Keratinocyte (primary cell): ENCODE measurements at regions not wholly inside any gene's neighbourhood (a gene's known extent, or its start where the extent isn't known, plus 50 kb on each side); places are given as distances from the start of the nearest gene placed in this dataset.

Source experiments
- DNase-seq: peaks from one replicate; pipeline ENCODE4 v3.0.0-alpha.2; 2011; ENCODE audit warnings: low read depth, missing footprints, low spot score
- FAIRE-seq: peaks from 2 replicates; lab custom pipeline; 2011; peaks lifted over from hg19 to GRCh38; lab: Jason Lieb, UNC
- H2AFZ ChIP-seq: 2 replicates; pipeline ENCODE4 v1.6.0; 2012; ENCODE audit warnings: low read length, control low read depth, inconsistent platforms; ENCODE audit not compliant: control insufficient read depth
- H3K27ac ChIP-seq: 2 replicates; pipeline ENCODE4 v1.5.1; 2011; ENCODE audit warnings: low read length; ENCODE audit not compliant: control insufficient read depth, insufficient read depth
- H3K27me3 ChIP-seq: 3 replicates; pipeline ENCODE4 v1.6.0; 2011; ENCODE audit warnings: low read length; ENCODE audit not compliant: control insufficient read depth, insufficient read depth; ENCODE audit errors: extremely low read depth
- H3K36me3 ChIP-seq, 2 experiments: 2 replicates in 1 of 2; 3 replicates in 1 of 2; pipeline ENCODE4 v1.5.1; 2011; ENCODE audit warnings: low read length in 2 of 2, mild to moderate bottlenecking in 1 of 2; ENCODE audit not compliant: control insufficient read depth in 2 of 2, insufficient read depth in 2 of 2; ENCODE audit errors: extremely low read depth in 1 of 2
- H3K4me1 ChIP-seq: 3 replicates; pipeline ENCODE4 v1.5.1; 2011; ENCODE audit warnings: low read length; ENCODE audit not compliant: control insufficient read depth, insufficient read depth; ENCODE audit errors: extremely low read depth
- H3K4me2 ChIP-seq: 3 replicates; pipeline ENCODE4 v1.6.0; 2011; ENCODE audit warnings: low read depth, low read length; ENCODE audit not compliant: control insufficient read depth, insufficient read depth; ENCODE audit errors: extremely low read depth
- H3K4me3 ChIP-seq, 3 experiments: fragments of 200-600 bp in 1 of 3; sonication (generic) in 1 of 3; 2 replicates in 2 of 3; 3 replicates in 1 of 3; pipeline ENCODE4 v1.5.1; 2011 to 2016; ENCODE audit warnings: low read length in 3 of 3, mild to moderate bottlenecking in 3 of 3, control low read depth in 2 of 3, inconsistent platforms in 1 of 3, low read depth in 1 of 3, mixed read lengths in 1 of 3, mixed run types in 1 of 3, moderate library complexity in 1 of 3; ENCODE audit not compliant: control insufficient read depth in 2 of 3, insufficient read depth in 2 of 3; ENCODE audit errors: extremely low read depth in 1 of 3
- H3K79me2 ChIP-seq: 2 replicates; pipeline ENCODE4 v1.6.0; 2012; ENCODE audit warnings: low read length; ENCODE audit not compliant: control insufficient read depth, insufficient read depth
- H3K9ac ChIP-seq: 3 replicates; pipeline ENCODE4 v1.6.0; 2011; ENCODE audit warnings: low read length; ENCODE audit not compliant: control insufficient read depth, insufficient read depth; ENCODE audit errors: extremely low read depth
- H3K9me1 ChIP-seq: 3 replicates; pipeline ENCODE4 v1.6.0; 2011; ENCODE audit warnings: low read length; ENCODE audit not compliant: control insufficient read depth, insufficient read depth; ENCODE audit errors: extremely low read depth
- H3K9me3 ChIP-seq: 2 replicates; pipeline ENCODE4 v1.5.1; 2012; ENCODE audit warnings: low read depth, low read length; ENCODE audit not compliant: control insufficient read depth
- H4K20me1 ChIP-seq: 3 replicates; pipeline ENCODE4 v1.6.0; 2011; ENCODE audit warnings: low read length; ENCODE audit not compliant: control insufficient read depth, insufficient read depth; ENCODE audit errors: extremely low read depth
- EZH2 ChIP-seq: IDR thresholded peaks from one replicate; pipeline ENCODE4 v1.6.1; 2012; ENCODE audit warnings: inconsistent platforms, mild to moderate bottlenecking, low read length, moderate library complexity
- dilution Hi-C: fragments of 300-500 bp; cut with MboI; formaldehyde crosslinking; loops from one replicate; pipeline ENCODE4 v1.7.0; 2020; ENCODE audit warnings: low sequenced_read_pairs; ENCODE audit not compliant: extremely low pct_ligation_motif_present
- TF ChIP-seq, protein P1 (sequence below), 3 experiments: IDR thresholded peaks in 1 of 3; conservative IDR thresholded peaks in 1 of 3; optimal IDR thresholded peaks in 1 of 3; 2 replicates in 2 of 3; 3 replicates in 1 of 3; pipeline versions ENCODE3 to v1.5.1; 2011; ENCODE audit warnings: low read length in 3 of 3, mild to moderate bottlenecking in 3 of 3, moderate library complexity in 2 of 3, control low read depth in 1 of 3, inconsistent platforms in 1 of 3; ENCODE audit not compliant: insufficient read depth in 2 of 3; ENCODE audit errors: extremely low read depth in 1 of 3

DNA sequence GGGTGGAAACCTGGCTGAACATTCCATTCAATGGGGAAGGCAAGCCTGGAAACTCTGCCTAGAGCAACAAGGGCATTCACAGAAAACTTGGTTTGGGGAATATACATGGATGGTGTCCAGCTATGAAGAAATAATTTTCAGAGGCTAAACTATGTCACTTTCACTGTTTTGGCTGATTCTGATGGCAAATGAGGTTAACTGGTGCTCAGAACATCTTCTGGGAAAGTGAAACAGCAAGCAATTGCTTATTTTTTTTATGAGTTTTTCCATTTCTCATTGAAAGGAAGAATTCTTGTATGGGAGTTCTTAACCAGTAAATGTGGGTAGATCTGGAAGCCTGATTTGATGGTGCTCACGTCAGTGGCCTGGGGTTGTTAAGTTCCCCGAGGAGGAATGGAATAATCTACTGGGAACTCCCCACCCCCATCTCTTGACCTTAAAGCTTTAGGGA lies 132.8 kb upstream of the BTG1 start:
- no peak overlapping the region for H3K27ac ChIP-seq
- no peak overlapping the region for H2AFZ ChIP-seq
- DNase-seq (no peak), FAIRE-seq (peak; percentile 48)
- no peak overlapping the region for H3K4me3 ChIP-seq
- dilution Hi-C loops = no loop called here
- H3K27me3 ChIP-seq = no peaks in the 10 kb centered on the region
- H3K4me2 ChIP-seq = no peak overlapping the region
- no peak overlapping the region for H3K9ac ChIP-seq
- no peaks in the 10 kb centered on the region for H3K36me3 ChIP-seq
- H3K9me3 ChIP-seq = no peaks in the 10 kb centered on the region
- no peaks in the 10 kb centered on the region for H3K79me2 ChIP-seq
- no peaks in the 10 kb centered on the region for H3K9me1 ChIP-seq
- H4K20me1 ChIP-seq = no peaks in the 10 kb centered on the region
- TF ChIP-seq EZH2 = no peak
- TF ChIP-seq, protein P1, sequence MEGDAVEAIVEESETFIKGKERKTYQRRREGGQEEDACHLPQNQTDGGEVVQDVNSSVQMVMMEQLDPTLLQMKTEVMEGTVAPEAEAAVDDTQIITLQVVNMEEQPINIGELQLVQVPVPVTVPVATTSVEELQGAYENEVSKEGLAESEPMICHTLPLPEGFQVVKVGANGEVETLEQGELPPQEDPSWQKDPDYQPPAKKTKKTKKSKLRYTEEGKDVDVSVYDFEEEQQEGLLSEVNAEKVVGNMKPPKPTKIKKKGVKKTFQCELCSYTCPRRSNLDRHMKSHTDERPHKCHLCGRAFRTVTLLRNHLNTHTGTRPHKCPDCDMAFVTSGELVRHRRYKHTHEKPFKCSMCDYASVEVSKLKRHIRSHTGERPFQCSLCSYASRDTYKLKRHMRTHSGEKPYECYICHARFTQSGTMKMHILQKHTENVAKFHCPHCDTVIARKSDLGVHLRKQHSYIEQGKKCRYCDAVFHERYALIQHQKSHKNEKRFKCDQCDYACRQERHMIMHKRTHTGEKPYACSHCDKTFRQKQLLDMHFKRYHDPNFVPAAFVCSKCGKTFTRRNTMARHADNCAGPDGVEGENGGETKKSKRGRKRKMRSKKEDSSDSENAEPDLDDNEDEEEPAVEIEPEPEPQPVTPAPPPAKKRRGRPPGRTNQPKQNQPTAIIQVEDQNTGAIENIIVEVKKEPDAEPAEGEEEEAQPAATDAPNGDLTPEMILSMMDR (optimal IDR thresholded peaks at IDR 0.05 in 1 of 3, IDR thresholded peaks at IDR 0.05 in 1 of 3, conservative IDR thresholded peaks at IDR 0.05 in 1 of 3; ENCODE audit: extremely low read depth in 1 of 3, insufficient read depth in 2 of 3, low read length in 3 of 3) = no peak
- no peaks in the 10 kb centered on the region for H3K4me1 ChIP-seq

DNA sequence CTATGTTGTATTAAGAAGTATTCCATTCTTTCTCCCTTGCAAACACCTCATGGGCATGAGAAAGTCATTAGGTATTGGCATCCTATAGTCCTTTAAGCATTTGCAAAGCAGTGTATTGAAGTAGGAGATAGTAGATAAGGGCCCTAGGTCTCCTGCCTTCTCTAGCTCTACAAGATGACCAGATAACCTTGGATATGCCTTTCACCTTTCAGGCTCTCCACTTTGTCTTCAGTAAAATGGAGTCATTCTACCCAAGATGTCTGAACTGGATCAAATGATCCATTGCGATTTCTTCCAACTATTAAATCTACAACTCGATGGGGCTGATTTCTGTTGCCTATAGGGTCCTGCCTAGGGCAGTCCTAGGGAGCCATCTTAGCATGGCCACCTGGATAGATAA lies 132.1 kb upstream of the BTG1 start:
- FAIRE-seq (no peak), DNase-seq (no peak)
- Histone ChIP-seq H3K36me3 (no peaks in the 10 kb centered on the region), H3K27ac (no peak overlapping the region), H2AFZ (no peak overlapping the region), H3K9ac (no peak overlapping the region), H3K79me2 (no peaks in the 10 kb centered on the region), H4K20me1 (no peaks in the 10 kb centered on the region), H3K27me3 (no peaks in the 10 kb centered on the region), H3K9me1 (no peaks in the 10 kb centered on the region), H3K9me3 (no peaks in the 10 kb centered on the region), H3K4me1 (peaks cover 4% of the 10 kb centered on the region), H3K4me2 (no peak overlapping the region), H3K4me3 (no peak overlapping the region)
- dilution Hi-C loops = no loop called here
- TF ChIP-seq, protein P1 (optimal IDR thresholded peaks at IDR 0.05 in 1 of 3, IDR thresholded peaks at IDR 0.05 in 1 of 3, conservative IDR thresholded peaks at IDR 0.05 in 1 of 3; ENCODE audit: extremely low read depth in 1 of 3, insufficient read depth in 2 of 3, low read length in 3 of 3) = no peak
- TF ChIP-seq EZH2 = no peak
